Fibroblast of lung (primary cell): ENCODE measurements at regions not wholly inside any gene's neighbourhood (a gene's known extent, or its start where the extent isn't known, plus 50 kb on each side); places are given as distances from the start of the nearest gene placed in this dataset.

ENCODE experiments used
- DNase-seq, 2 donors: peaks; one replicate each; pipeline versions ENCODE4 v3.0.0 to v3.0.0-alpha.2; 2010; ENCODE audit warnings: low read depth in 2 of 2
- H2AFZ ChIP-seq: 2 replicates; pipeline ENCODE4 v1.5.1; 2012; ENCODE audit warnings: low read length, control low read depth, inconsistent platforms
- H3K27ac ChIP-seq: 2 replicates; pipeline ENCODE4 v1.5.1; 2011; ENCODE audit warnings: low read length, control low read depth; ENCODE audit not compliant: insufficient read depth
- H3K27me3 ChIP-seq: 2 replicates; pipeline ENCODE4 v1.5.1; 2011; ENCODE audit warnings: mild to moderate bottlenecking, low read length; ENCODE audit not compliant: control insufficient read depth, insufficient read depth
- H3K36me3 ChIP-seq: 2 replicates; pipeline ENCODE4 v1.5.1; 2011; ENCODE audit warnings: low read length; ENCODE audit not compliant: control insufficient read depth, insufficient read depth
- H3K4me1 ChIP-seq: 2 replicates; pipeline ENCODE4 v1.5.1; 2011; ENCODE audit warnings: low read length; ENCODE audit not compliant: control insufficient read depth, insufficient read depth; ENCODE audit errors: extremely low read depth
- H3K4me2 ChIP-seq: 2 replicates; pipeline ENCODE4 v1.5.1; 2011; ENCODE audit warnings: low read length, control low read depth; ENCODE audit not compliant: insufficient read depth; ENCODE audit errors: extremely low read depth
- H3K4me3 ChIP-seq, 4 experiments: fragments of 200-600 bp in 1 of 4; sonication (generic) in 1 of 4; replicated peaks in 1 of 4; 2 replicates each; pipeline ENCODE4 v1.5.1; 2011 to 2016; ENCODE audit warnings: low read length in 4 of 4, low read depth in 3 of 4, mild to moderate bottlenecking in 3 of 4, control low read depth in 2 of 4, inconsistent platforms in 1 of 4, mixed read lengths in 1 of 4; ENCODE audit not compliant: insufficient read depth in 1 of 4; ENCODE audit errors: control extremely low read depth in 1 of 4
- H3K79me2 ChIP-seq: 2 replicates; pipeline ENCODE4 v1.5.1; 2012; ENCODE audit warnings: mild to moderate bottlenecking, low read length, inconsistent platforms; ENCODE audit not compliant: control insufficient read depth, insufficient read depth
- H3K9ac ChIP-seq: 2 replicates; pipeline ENCODE4 v1.5.1; 2011; ENCODE audit warnings: mild to moderate bottlenecking, low read length, control low read depth; ENCODE audit not compliant: insufficient read depth
- H3K9me3 ChIP-seq: 2 replicates; pipeline ENCODE4 v1.5.1; 2012; ENCODE audit warnings: low read depth, low read length; ENCODE audit not compliant: control insufficient read depth, insufficient read depth
- H4K20me1 ChIP-seq: 2 replicates; pipeline ENCODE4 v1.5.1; 2011; ENCODE audit warnings: low read length; ENCODE audit not compliant: control insufficient read depth, insufficient read depth; ENCODE audit errors: extremely low read depth
- EZH2 ChIP-seq: IDR thresholded peaks from 2 replicates; pipeline ENCODE4 v1.5.1; 2012; ENCODE audit warnings: low read length, control low read depth, mild to moderate bottlenecking; ENCODE audit errors: missing control alignments
- TF ChIP-seq, protein P1 (sequence below), 2 donors: IDR thresholded peaks in 1 of 2; conservative IDR thresholded peaks in 1 of 2; 1 replicate in 1 of 2; 2 replicates in 1 of 2; pipeline ENCODE4 v1.5.1; 2011 to 2012; ENCODE audit warnings: low read length in 2 of 2, control low read depth in 1 of 2, inconsistent platforms in 1 of 2, low read depth in 1 of 2, mild to moderate bottlenecking in 1 of 2

DNA sequence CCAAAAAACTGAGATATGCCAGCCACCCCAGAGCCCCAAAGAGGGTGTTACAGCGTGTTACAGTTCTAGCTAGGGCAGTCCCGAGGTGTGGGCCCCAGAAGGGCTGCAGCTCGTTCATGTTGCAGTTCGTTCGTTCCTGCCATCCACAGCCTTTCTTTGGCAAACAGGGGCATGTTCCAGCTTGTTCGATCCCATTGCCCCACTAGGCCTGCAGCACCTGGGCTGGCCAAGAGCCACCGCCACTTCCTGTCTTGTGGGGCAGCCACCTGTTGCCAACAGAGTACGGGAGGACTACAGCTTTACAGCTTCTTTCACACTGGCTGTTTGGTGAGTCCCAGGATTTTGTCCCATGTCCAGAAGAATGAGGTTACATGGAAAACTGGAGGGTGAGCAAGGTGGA, 198.1 kb downstream of the MMUT start:
- Histone ChIP-seq H3K4me2 (no peak overlapping the region), H2AFZ (no peak overlapping the region)
- no peak for TF ChIP-seq EZH2
- TF ChIP-seq, protein P1, sequence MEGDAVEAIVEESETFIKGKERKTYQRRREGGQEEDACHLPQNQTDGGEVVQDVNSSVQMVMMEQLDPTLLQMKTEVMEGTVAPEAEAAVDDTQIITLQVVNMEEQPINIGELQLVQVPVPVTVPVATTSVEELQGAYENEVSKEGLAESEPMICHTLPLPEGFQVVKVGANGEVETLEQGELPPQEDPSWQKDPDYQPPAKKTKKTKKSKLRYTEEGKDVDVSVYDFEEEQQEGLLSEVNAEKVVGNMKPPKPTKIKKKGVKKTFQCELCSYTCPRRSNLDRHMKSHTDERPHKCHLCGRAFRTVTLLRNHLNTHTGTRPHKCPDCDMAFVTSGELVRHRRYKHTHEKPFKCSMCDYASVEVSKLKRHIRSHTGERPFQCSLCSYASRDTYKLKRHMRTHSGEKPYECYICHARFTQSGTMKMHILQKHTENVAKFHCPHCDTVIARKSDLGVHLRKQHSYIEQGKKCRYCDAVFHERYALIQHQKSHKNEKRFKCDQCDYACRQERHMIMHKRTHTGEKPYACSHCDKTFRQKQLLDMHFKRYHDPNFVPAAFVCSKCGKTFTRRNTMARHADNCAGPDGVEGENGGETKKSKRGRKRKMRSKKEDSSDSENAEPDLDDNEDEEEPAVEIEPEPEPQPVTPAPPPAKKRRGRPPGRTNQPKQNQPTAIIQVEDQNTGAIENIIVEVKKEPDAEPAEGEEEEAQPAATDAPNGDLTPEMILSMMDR (conservative IDR thresholded peaks at IDR 0.05 in 1 of 2, IDR thresholded peaks at IDR 0.05 in 1 of 2; ENCODE audit: low read depth in 1 of 2, low read length in 2 of 2): no peak

DNA sequence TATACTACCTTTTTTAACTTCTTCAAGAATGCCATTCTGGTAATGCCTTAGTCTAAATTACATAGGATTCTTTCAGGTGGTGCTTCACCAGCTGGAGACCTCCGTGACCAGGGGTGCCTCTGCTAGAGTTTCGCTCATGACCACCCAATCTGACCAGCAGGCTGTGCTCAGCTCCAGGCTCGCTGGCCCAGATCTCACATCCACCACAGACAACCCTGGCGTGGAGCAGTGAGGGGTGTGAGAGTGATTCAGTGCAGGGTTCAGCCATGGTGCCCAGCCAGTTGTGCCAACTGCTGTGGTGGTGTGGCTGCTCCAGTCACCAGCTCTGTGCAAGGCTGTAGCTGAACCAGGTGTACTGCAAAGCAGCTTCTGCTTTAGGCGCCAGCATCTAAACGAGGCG, 198.6 kb downstream of the MMUT start:
- Histone ChIP-seq H3K27ac (no peak overlapping the region), H3K4me1 (no peaks in the 10 kb centered on the region), H3K4me3 (no peak overlapping the region), H2AFZ (no peak overlapping the region), H4K20me1 (no peaks in the 10 kb centered on the region), H3K4me2 (no peak overlapping the region), H3K79me2 (no peaks in the 10 kb centered on the region), H3K27me3 (no peaks in the 10 kb centered on the region), H3K36me3 (no peaks in the 10 kb centered on the region), H3K9me3 (no peaks in the 10 kb centered on the region), H3K9ac (no peak overlapping the region)
- no peak for DNase-seq
- TF ChIP-seq EZH2: no peak
- TF ChIP-seq, protein P1 (conservative IDR thresholded peaks at IDR 0.05 in 1 of 2, IDR thresholded peaks at IDR 0.05 in 1 of 2; ENCODE audit: low read depth in 1 of 2, low read length in 2 of 2): no peak

More for the DNA sequence above, 198.1 kb downstream of the MMUT start:
- H3K4me3 ChIP-seq: no peak overlapping the region
- no peaks in the 10 kb centered on the region for H3K27me3 ChIP-seq
- H3K9me3 ChIP-seq: no peaks in the 10 kb centered on the region
- H4K20me1 ChIP-seq: no peaks in the 10 kb centered on the region
- DNase-seq: no peak
- H3K9ac ChIP-seq: no peak overlapping the region
- no peaks in the 10 kb centered on the region for H3K4me1 ChIP-seq
- no peak overlapping the region for H3K27ac ChIP-seq
- no peaks in the 10 kb centered on the region for H3K79me2 ChIP-seq
- H3K36me3 ChIP-seq: no peaks in the 10 kb centered on the region

DNA sequence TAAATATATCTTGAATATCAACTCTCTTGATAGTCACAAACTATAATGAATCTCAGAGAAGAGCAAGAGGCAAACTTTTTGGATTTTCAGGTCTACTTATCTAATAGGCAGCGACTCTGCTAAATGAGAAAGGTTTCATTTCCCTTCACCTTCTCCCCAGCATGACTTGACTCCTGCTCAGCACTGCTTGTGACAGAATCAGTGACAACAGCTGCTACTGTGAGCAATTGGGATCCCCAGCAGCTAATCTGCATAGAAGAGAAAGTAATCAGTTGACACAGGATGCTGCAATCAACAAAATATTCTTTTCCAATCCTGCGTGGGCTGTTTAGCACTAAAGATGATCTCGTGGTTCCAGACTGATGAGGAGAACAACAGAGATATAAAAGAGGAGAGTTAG, 205.5 kb downstream of the MMUT start:
- Histone ChIP-seq H4K20me1 (no peaks in the 10 kb centered on the region), H3K27ac (no peak overlapping the region), H3K36me3 (no peaks in the 10 kb centered on the region), H3K27me3 (no peaks in the 10 kb centered on the region), H3K9ac (no peak overlapping the region), H3K4me1 (no peaks in the 10 kb centered on the region), H3K4me3 (no peak overlapping the region), H3K9me3 (no peaks in the 10 kb centered on the region), H3K79me2 (no peaks in the 10 kb centered on the region), H2AFZ (no peak overlapping the region), H3K4me2 (no peak overlapping the region)
- no peak for DNase-seq
- TF ChIP-seq EZH2: no peak
- TF ChIP-seq, protein P1 (conservative IDR thresholded peaks at IDR 0.05 in 1 of 2, IDR thresholded peaks at IDR 0.05 in 1 of 2; ENCODE audit: low read depth in 1 of 2, low read length in 2 of 2): no peak
